Forelimb muscle (tissue), 1 donor: ENCODE measurements at regions not wholly inside any gene's neighbourhood (a gene's known extent, or its start where the extent isn't known, plus 50 kb on each side); places are given as distances from the start of the nearest gene placed in this dataset.
A peak's percentile ranks its signal among the peaks of the same experiment; 100 is the strongest.
"Not testable (repeated sequence)": the region's sequence is repeated elsewhere in the genome, so short reads cannot be mapped to it uniquely, and the experiment has no call there.

Experiments
- DNase-seq: peaks from one replicate; pipeline ENCODE4 v3.0.0-alpha.2; 2013; ENCODE audit warnings: low read depth

- DNase-seq, result no peak
Observed at GRCh38 chr6:115873901-115874300, 186.8 kb downstream of the FRK start.

GRCh38 chr6:115870464-115870863, 190.2 kb downstream of the FRK start:
- no peak for DNase-seq

- DNase-seq, result no peak
Observed at GRCh38 chr6:115865914-115866313, 194.8 kb downstream of the FRK start.

GRCh38 chr6:115863211-115863610, 197.5 kb downstream of the FRK start:
- no peak for DNase-seq

GRCh38 chr6:115861658-115862057, 199.0 kb downstream of the FRK start:
- DNase-seq, result not testable (repeated sequence)

- not testable (repeated sequence) for DNase-seq
Observed at GRCh38 chr6:115859577-115859976, 201.1 kb downstream of the FRK start.

GRCh38 chr6:115854866-115855665, 205.6 kb downstream of the FRK start:
- no peak for DNase-seq

GRCh38 chr6:115847671-115848070, 213.0 kb downstream of the FRK start:
- DNase-seq, result no peak

GRCh38 chr6:115843945-115844344, 216.7 kb downstream of the FRK start:
- no peak for DNase-seq

- DNase-seq, result no peak
Observed at GRCh38 chr6:115842338-115842737, 218.4 kb downstream of the FRK start.

- no peak for DNase-seq
Observed at GRCh38 chr6:115839583-115840181, 221.0 kb downstream of the FRK start.

- DNase-seq, result no peak
Observed at GRCh38 chr6:115838763-115839401, 221.8 kb downstream of the FRK start.

GRCh38 chr6:115838216-115838615, 222.5 kb downstream of the FRK start:
- no peak for DNase-seq

- DNase-seq, result not testable (repeated sequence)
Observed at GRCh38 chr6:115836374-115836773, 224.3 kb downstream of the FRK start.

GRCh38 chr6:115835314-115835713, 225.4 kb downstream of the FRK start:
- no peak for DNase-seq

GRCh38 chr6:115834542-115834941, 226.1 kb downstream of the FRK start:
- DNase-seq, result not testable (repeated sequence)

GRCh38 chr6:115832786-115833185, 227.9 kb downstream of the FRK start:
- DNase-seq, result peak; percentile 13

GRCh38 chr6:115832186-115832585, 228.5 kb downstream of the FRK start:
- DNase-seq, result no peak

GRCh38 chr6:115830895-115831294, 229.8 kb downstream of the FRK start:
- DNase-seq, result no peak

- DNase-seq, result no peak
Observed at GRCh38 chr6:115821798-115822197, 238.9 kb downstream of the FRK start.

GRCh38 chr6:115819506-115819905, 241.2 kb downstream of the FRK start:
- no peak for DNase-seq

- DNase-seq, result no peak
Observed at GRCh38 chr6:115817161-115817560, 243.5 kb downstream of the FRK start.

- no peak for DNase-seq
Observed at GRCh38 chr6:115814907-115815306, 245.8 kb downstream of the FRK start.
